GM19043 (cell line): ENCODE measurements at regions not wholly inside any gene's neighbourhood (a gene's known extent, or its start where the extent isn't known, plus 50 kb on each side); places are given as distances from the start of the nearest gene placed in this dataset.

Experiments
- ATAC-seq: cut with Tn5 transposase; IDR thresholded peaks from one replicate; pipeline ENCODE4 v1.9.1; 2021; ENCODE audit warnings: low read depth; ENCODE audit not compliant: unreplicated experiment

DNA sequence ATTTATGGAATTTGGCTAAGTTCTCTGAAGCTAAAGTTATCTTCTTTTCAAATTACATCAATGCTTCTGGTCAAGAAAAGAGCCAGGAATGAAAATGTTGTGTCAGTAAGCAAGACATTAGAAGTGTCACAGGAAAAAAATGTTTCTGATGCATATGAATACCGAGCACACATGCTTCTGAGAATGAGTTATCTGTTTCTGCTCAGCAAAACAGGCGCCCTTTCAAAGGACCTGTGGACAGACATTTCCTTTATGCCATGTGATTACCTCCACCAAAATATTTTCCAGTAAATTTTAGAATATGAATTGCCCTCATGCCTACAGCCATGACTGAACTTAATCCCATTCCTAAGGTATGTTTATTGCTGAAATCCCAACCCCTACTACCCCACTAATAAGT, 55.4 kb upstream of the RNF180 start:
- ATAC-seq, result no peak

- ATAC-seq, result no peak
These were observed 57.0 kb upstream of the RNF180 start for GRCh38 chr5:64108674-64109073.

GRCh38 chr5:64100203-64100602, 65.4 kb upstream of the RNF180 start:
- no peak for ATAC-seq

DNA sequence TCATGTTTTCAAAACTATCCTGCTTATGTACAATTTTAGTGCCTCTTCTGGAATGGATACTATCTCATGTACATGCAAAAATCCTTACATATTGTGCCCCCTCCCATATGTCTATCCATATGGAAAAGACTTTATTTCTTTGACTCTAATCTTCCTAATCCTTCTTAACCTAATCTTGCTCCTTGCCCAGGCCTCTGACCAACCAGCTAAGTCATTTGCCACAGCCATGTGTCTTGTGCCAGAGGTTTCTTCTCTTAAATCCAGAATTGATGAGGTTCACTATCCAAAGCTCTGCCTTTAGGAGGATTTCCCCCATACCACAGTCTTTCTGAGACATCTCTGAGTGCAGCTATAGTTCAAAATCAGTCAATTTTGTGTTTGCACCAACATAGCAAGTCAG, 68.9 kb upstream of the RNF180 start:
- ATAC-seq, result no peak

- no peak for ATAC-seq
These were observed 88.1 kb upstream of the RNF180 start for GRCh38 chr5:64077589-64077988.

DNA sequence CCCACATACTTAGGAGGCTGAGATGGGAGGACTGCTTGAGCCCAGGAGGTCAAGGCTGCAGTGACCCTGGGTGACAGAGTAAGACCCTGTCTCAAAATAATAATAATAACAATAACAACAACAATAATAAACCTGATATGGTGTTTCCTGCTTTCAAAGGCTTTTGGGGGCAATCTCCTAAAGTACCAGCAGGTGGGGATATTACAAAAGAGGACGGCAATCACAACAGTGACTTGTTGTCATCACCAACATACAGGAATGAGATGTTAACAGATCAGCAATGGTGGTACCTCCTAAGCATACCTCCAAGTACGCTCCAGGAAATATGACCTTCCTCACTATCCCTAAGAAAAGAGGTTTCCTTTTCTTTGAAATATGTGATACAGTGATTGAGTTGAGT, 91.1 kb upstream of the RNF180 start:
- peak; percentile 86 for ATAC-seq

- ATAC-seq, result no peak
These were observed 96.2 kb upstream of the RNF180 start for GRCh38 chr5:64069486-64069885.

GRCh38 chr5:64050296-64050695, 88.1 kb upstream of the HTR1A start:
- ATAC-seq, result no peak

GRCh38 chr5:64040490-64040889, 78.2 kb upstream of the HTR1A start:
- no peak for ATAC-seq

GRCh38 chr5:64026493-64026892, 64.2 kb upstream of the HTR1A start:
- ATAC-seq, result no peak

DNA sequence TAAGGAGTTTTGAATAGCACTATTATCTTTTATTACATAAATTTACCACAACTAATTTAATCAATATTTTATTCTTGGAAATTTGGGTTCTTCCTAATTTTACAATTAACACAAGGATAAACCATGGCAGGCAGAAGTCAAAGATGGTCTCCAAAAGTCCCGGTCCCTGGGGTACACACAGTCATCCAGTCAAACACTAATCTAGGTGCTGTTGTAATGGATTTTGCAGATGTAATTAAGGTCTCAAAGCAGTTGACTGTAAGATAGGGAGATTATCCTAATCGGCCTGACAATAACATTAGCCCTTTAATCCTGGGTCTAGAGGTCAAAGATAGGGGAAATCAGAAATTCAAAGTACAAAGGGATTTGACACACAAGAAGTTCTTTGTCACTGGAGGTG, 57.5 kb upstream of the HTR1A start:
- ATAC-seq, result no peak

DNA sequence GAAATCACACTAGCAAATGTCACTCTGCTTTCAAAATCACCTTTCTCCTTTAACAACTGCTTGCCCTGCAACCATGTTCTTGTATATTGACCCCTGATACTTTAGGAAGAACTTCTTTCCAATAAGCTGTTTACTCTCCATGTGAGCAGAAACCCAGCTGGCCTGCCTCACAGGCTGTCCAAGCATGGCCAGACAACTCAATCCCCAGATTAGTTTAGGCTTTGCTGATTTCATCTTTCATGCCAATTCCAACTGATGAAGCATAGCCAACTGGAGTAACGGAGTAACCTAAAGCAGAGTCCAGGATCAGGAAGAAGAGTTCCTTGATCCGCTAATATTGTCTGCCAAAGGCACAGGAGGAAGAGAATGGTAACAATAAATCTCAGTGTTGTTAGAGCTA, 56.7 kb upstream of the HTR1A start:
- no peak for ATAC-seq

DNA sequence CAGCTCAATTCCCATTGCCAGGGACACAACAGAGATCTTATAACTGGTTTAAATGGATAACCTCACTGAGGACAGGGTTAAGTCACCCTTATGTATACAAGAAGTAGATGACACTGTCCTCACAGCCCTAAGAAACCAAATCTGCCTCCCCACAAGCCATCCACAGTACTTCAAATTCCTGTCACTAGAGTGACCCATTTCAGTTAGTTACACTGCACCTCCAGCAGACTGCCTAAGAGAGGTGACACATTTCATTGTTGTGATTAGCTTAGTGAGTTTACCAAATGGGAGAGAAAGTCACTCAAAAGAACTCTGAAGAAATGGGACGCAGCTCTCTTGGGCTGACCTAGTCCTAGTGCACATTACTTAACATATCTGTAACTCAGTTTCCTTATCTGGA, 53.6 kb upstream of the HTR1A start:
- ATAC-seq, result no peak
